ENCODE measurements at regions not wholly inside any gene's neighbourhood (a gene's known extent, or its start where the extent isn't known, plus 50 kb on each side); places are given as distances from the start of the nearest gene placed in this dataset.

- TF ChIP-seq CTCF (IDR thresholded peaks at IDR 0.05): no peak
- TF ChIP-seq MAX (IDR thresholded peaks at IDR 0.05; ENCODE audit: low read depth): no peak
- TF ChIP-seq POLR2AphosphoS5 (IDR thresholded peaks at IDR 0.05; ENCODE audit: low read depth, low read length): no peak
- no peak for TF ChIP-seq JUND (IDR thresholded peaks at IDR 0.05)
- TF ChIP-seq RCOR1 (IDR thresholded peaks at IDR 0.05; ENCODE audit: low read length): no peak
- no peak for TF ChIP-seq ZBTB33 (IDR thresholded peaks at IDR 0.05; ENCODE audit: borderline replicate concordance, low read depth)
- no peak for TF ChIP-seq NRF1 (IDR thresholded peaks at IDR 0.05; ENCODE audit: low read depth, low read length)
Measured at GRCh38 chr2:215755641-215756345, 257.6 kb downstream of the MREG start.

Measured in SK-N-SH (cell line).